GM12878 (cell line): ENCODE measurements at regions not wholly inside any gene's neighbourhood (a gene's known extent, or its start where the extent isn't known, plus 50 kb on each side); places are given as distances from the start of the nearest gene placed in this dataset.

Experiments
- BCL11A ChIP-seq: IDR thresholded peaks from 2 replicates; pipeline ENCODE4 v1.6.1; 2011; ENCODE audit warnings: low read depth, low read length
- EP300 ChIP-seq, 2 experiments: fragments of 150-350 bp in 1 of 2; IDR thresholded peaks; 2 replicates each; pipeline ENCODE4 v1.6.1; 2011 to 2012; ENCODE audit warnings: low read depth in 2 of 2, low read length in 2 of 2, borderline replicate concordance in 1 of 2, improper control_type of control experiment in 1 of 2, inconsistent platforms in 1 of 2; ENCODE audit not compliant: control insufficient read depth in 1 of 2
- JUND ChIP-seq: IDR thresholded peaks from 2 replicates; pipeline ENCODE4 v1.6.1; 2012; ENCODE audit warnings: low read depth, mild to moderate bottlenecking, low read length, improper control_type of control experiment, moderate library complexity

DNA sequence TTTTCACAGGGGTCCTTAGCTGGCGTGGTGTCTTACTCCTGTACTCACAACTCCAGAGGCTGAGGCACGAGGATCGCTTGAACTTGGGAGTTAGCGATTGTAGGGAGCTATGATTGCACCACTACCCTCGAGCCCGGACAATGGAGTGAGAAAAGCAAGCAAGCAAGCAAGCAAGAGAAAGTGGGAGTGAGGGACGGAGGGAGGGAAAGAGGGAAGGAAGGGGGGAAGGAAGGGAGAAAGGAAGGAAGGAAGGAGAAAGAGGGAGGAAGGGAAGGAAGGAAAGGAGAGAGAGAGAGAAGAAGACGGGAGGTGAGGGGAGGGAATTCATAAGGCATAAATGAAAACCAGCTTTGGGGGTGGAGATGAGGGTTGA is 120.5 kb downstream of the TRIM27 start:
- no peak for TF ChIP-seq EP300 (IDR thresholded peaks at IDR 0.05; ENCODE audit: borderline replicate concordance in 1 of 2, control insufficient read depth in 1 of 2, low read depth in 2 of 2, low read length in 2 of 2)
- no peak for TF ChIP-seq BCL11A
- TF ChIP-seq JUND = no peak
